HCT116 (cell line): ENCODE measurements at regions not wholly inside any gene's neighbourhood (a gene's known extent, or its start where the extent isn't known, plus 50 kb on each side); places are given as distances from the start of the nearest gene placed in this dataset.

Experiments
- ATAC-seq: fragments of 200-7000 bp; cut with Tn5 transposase; 2 replicates; pipeline ENCODE4 v1.9.1; 2020; ENCODE audit warnings: mild to moderate bottlenecking, moderate library complexity
- BruUV-seq: library from RNA; stranded (reverse); fragments of 400-500 nt; replicated peaks from 2 replicates; lab custom pipeline; 2021; lab: Mats Ljungman, UMichigan
- CTCF ChIA-PET: fragments of 300-600 bp; sonication (Branson Sonifier 250); formaldehyde crosslinking; loops from one replicate; lab custom pipeline; 2021; ENCODE audit warnings: antibody characterized with exemption; lab: Charles Lee
- POLR2A ChIA-PET: fragments of 300-600, 350-600 bp; sonication (Branson Sonifier 250); formaldehyde crosslinking; loops from one replicate; lab custom pipeline; 2021; ENCODE audit warnings: antibody characterized with exemption; lab: Charles Lee
- RAD21 ChIA-PET, 2 experiments: fragments of 300-600 bp; sonication (Branson Sonifier 250); formaldehyde crosslinking; loops; one replicate each; lab custom pipeline; 2023; ENCODE audit warnings: low total read pairs in 2 of 2; ENCODE audit not compliant: uncharacterized antibody in 2 of 2, unreplicated experiment in 2 of 2, low non-redundant PET in 1 of 2; lab: Charles Lee
- DNase-seq: peaks from one replicate; pipeline ENCODE4 v3.0.0-alpha.2; 2010; ENCODE audit warnings: low read depth, low spot score
- H2AFZ ChIP-seq: fragments of 200-600 bp; shearing (Covaris generic), sonication (generic); 2 replicates; pipeline ENCODE4 v1.6.1; 2017; ENCODE audit warnings: low read depth, mixed run types, mixed read lengths, antibody characterized with exemption, low read length; ENCODE audit not compliant: poor library complexity, severe bottlenecking
- H3K27ac ChIP-seq: 2 replicates; pipeline ENCODE4 v1.5.1; 2012; ENCODE audit warnings: low read depth, low read length
- H3K27me3 ChIP-seq: fragments of 200-600 bp; sonication (generic); 2 replicates; pipeline ENCODE4 v1.6.1; 2016; ENCODE audit warnings: mixed run types, low read length, mixed read lengths; ENCODE audit not compliant: insufficient read depth
- H3K36me3 ChIP-seq, 2 experiments: fragments of 200-500 bp in 1 of 2; fragments of 200-600 bp in 1 of 2; sonication (Bioruptor generic) in 1 of 2; sonication (generic) in 1 of 2; 2 replicates each; pipeline versions ENCODE4 v1.5.1 to v1.6.1; 2014 to 2016; ENCODE audit warnings: low read length in 2 of 2, inconsistent platforms in 1 of 2, mixed read lengths in 1 of 2, mixed run types in 1 of 2; ENCODE audit not compliant: insufficient read depth in 2 of 2, control insufficient read depth in 1 of 2
- H3K4me1 ChIP-seq, 2 experiments: fragments of 200-600 bp in 1 of 2; sonication (generic) in 1 of 2; 2 replicates each; pipeline versions ENCODE4 v1.5.1 to v1.6.1; 2012 to 2017; ENCODE audit warnings: low read length in 2 of 2, inconsistent platforms in 1 of 2, mild to moderate bottlenecking in 1 of 2, mixed read lengths in 1 of 2, mixed run types in 1 of 2, moderate library complexity in 1 of 2; ENCODE audit not compliant: insufficient read depth in 2 of 2, control insufficient read depth in 1 of 2
- H3K4me2 ChIP-seq: fragments of 200-600 bp; sonication (generic); 2 replicates; pipeline ENCODE4 v1.6.1; 2017; ENCODE audit warnings: mixed run types, low read length, mixed read lengths
- H3K4me3 ChIP-seq, 2 experiments: fragments of 200-600 bp in 1 of 2; sonication (generic) in 1 of 2; replicated peaks in 1 of 2; 2 replicates each; pipeline ENCODE4 v1.5.1; 2011 to 2016; ENCODE audit warnings: low read length in 2 of 2, control low read depth in 1 of 2, low read depth in 1 of 2, mild to moderate bottlenecking in 1 of 2, mixed read lengths in 1 of 2, mixed run types in 1 of 2
- H3K79me2 ChIP-seq: fragments of 200-600 bp; sonication (generic); 2 replicates; pipeline ENCODE4 v1.6.1; 2017; ENCODE audit warnings: mild to moderate bottlenecking, mixed run types, low read length, moderate library complexity, mixed read lengths; ENCODE audit not compliant: insufficient read depth
- H3K9ac ChIP-seq: fragments of 200-600 bp; sonication (generic); 2 replicates; pipeline ENCODE4 v1.6.1; 2016; ENCODE audit warnings: low read length, mixed read lengths
- H3K9me2 ChIP-seq: fragments of 200-600 bp; sonication (generic), shearing (Covaris generic); 2 replicates; pipeline ENCODE4 v1.6.1; 2017; ENCODE audit warnings: mixed run types, mild to moderate bottlenecking, moderate library complexity; ENCODE audit not compliant: insufficient read depth
- H3K9me3 ChIP-seq, 2 experiments: fragments of 200-500 bp in 1 of 2; fragments of 200-600 bp in 1 of 2; sonication (Bioruptor generic) in 1 of 2; sonication (generic) in 1 of 2; 2 replicates each; pipeline ENCODE4 v1.6.1; 2014 to 2017; ENCODE audit warnings: low read length in 2 of 2, mixed read lengths in 2 of 2, inconsistent platforms in 1 of 2, low read depth in 1 of 2, mild to moderate bottlenecking in 1 of 2, mixed run types in 1 of 2, moderate library complexity in 1 of 2; ENCODE audit not compliant: control insufficient read depth in 1 of 2, insufficient read depth in 1 of 2
- H4K20me1 ChIP-seq: fragments of 200-600 bp; sonication (generic), shearing (Covaris generic); 2 replicates; pipeline ENCODE4 v1.6.1; 2017; ENCODE audit warnings: mixed run types, mild to moderate bottlenecking, moderate library complexity; ENCODE audit not compliant: insufficient read depth
- CEBPB ChIP-seq: IDR thresholded peaks from 2 replicates; pipeline ENCODE4 v1.6.1; 2012; ENCODE audit warnings: low read depth
- EGR1 ChIP-seq: IDR thresholded peaks from 2 replicates; pipeline ENCODE4 v1.6.1; 2012; ENCODE audit warnings: low read depth
- EZH2 ChIP-seq: fragments of 200-600 bp; sonication (generic); IDR thresholded peaks from 2 replicates; pipeline ENCODE4 v1.6.1; 2017; ENCODE audit warnings: antibody characterized with exemption, mixed run types
- JUND ChIP-seq: IDR thresholded peaks from 2 replicates; pipeline ENCODE4 v1.6.1; 2012
- MAX ChIP-seq: IDR thresholded peaks from 2 replicates; pipeline ENCODE4 v1.6.1; 2012
- POLR2AphosphoS5 ChIP-seq: IDR thresholded peaks from 2 replicates; pipeline ENCODE4 v1.6.1; 2011; ENCODE audit warnings: mild to moderate bottlenecking, low read depth, low read length, moderate library complexity
- REST ChIP-seq: IDR thresholded peaks from 2 replicates; pipeline ENCODE4 v1.6.1; 2012; ENCODE audit warnings: low read depth
- SIN3A ChIP-seq: IDR thresholded peaks from 2 replicates; pipeline ENCODE4 v1.6.1; 2012; ENCODE audit warnings: low read depth
- SP1 ChIP-seq: IDR thresholded peaks from 2 replicates; pipeline ENCODE4 v1.6.1; 2012; ENCODE audit warnings: low read depth
- ZBTB33 ChIP-seq: IDR thresholded peaks from 2 replicates; pipeline ENCODE4 v1.6.1; 2011; ENCODE audit warnings: mild to moderate bottlenecking, low read length, moderate library complexity; ENCODE audit not compliant: insufficient replicate concordance; ENCODE audit errors: extremely low read depth
- intact Hi-C: fragments of 100-400 bp; cut with micrococcal nuclease; formaldehyde crosslinking; loops from 2 replicates; pipeline ENCODE4 v1.10.0; 2022

- H3K9me2 ChIP-seq: no peaks in the 10 kb centered on the region
- intact Hi-C loops: no loop called here
- H3K27ac ChIP-seq: no peak overlapping the region
- no peak for ATAC-seq
- RAD21 ChIA-PET: no interaction called here
- no peak for TF ChIP-seq REST
- TF ChIP-seq SIN3A: no peak
- TF ChIP-seq EZH2: no peak
- no peak for TF ChIP-seq CEBPB
- TF ChIP-seq MAX: no peak
- no peak for TF ChIP-seq ZBTB33
- TF ChIP-seq EGR1: no peak
- TF ChIP-seq SP1: no peak
- no peak for TF ChIP-seq JUND
- no peak for TF ChIP-seq POLR2AphosphoS5
- TF ChIP-seq, all 23 proteins: peak for 0
- Histone ChIP-seq H3K9me3 (peaks cover 13 to 39% of the 10 kb centered on the region in 2 experiments; a peak in 3 of 4 replicates), H3K79me2 (no peaks in the 10 kb centered on the region), H3K4me1 (no peaks in the 10 kb centered on the region), H4K20me1 (no peaks in the 10 kb centered on the region), H3K9ac (no peak overlapping the region), H3K4me3 (no peak overlapping the region), H3K36me3 (no peaks in the 10 kb centered on the region), H3K4me2 (no peak overlapping the region), H2AFZ (no peak overlapping the region), H3K27me3 (no peaks in the 10 kb centered on the region)
- DNase-seq: no peak
- BruUV-seq: no TSS peak
- ChIA-PET POLR2A (no interaction called here), CTCF (no interaction called here)
Measured at GRCh38 chr20:60509407-60509806, 551.2 kb downstream of the CDH26 start.
